ENCODE measurements at regions not wholly inside any gene's neighbourhood (a gene's known extent, or its start where the extent isn't known, plus 50 kb on each side); places are given as distances from the start of the nearest gene placed in this dataset.

- Histone ChIP-seq H3K27me3 (ENCODE audit: control insufficient read depth in 3 of 3, insufficient read depth in 3 of 3, low read length in 3 of 3) (no peaks in the 10 kb centered on the region), H3K4me1 (ENCODE audit: control insufficient read depth in 3 of 3, insufficient read depth in 3 of 3, low read length in 3 of 3) (no peaks in the 10 kb centered on the region), H3K9me3 (ENCODE audit: control insufficient read depth in 3 of 3, low read length in 3 of 3) (no peaks in the 10 kb centered on the region), H3K36me3 (ENCODE audit: control insufficient read depth in 3 of 3, insufficient read depth in 3 of 3, low read length in 3 of 3) (no peaks in the 10 kb centered on the region), H3K9ac (ENCODE audit: low read depth in 1 of 3, low read length in 3 of 3) (no peak overlapping the region), H3K27ac (ENCODE audit: low read depth, low read length) (no peak overlapping the region), H3K4me3 (ENCODE audit: low read length in 3 of 3) (no peak overlapping the region)
Observed at GRCh38 chr3:65238652-65239051, 550.9 kb upstream of the ADAMTS9 start.

- no peak overlapping the region for H3K9ac ChIP-seq (ENCODE audit: low read depth in 1 of 3, low read length in 3 of 3)
- no peaks in the 10 kb centered on the region for H3K36me3 ChIP-seq (ENCODE audit: control insufficient read depth in 3 of 3, insufficient read depth in 3 of 3, low read length in 3 of 3)
- no peaks in the 10 kb centered on the region for H3K9me3 ChIP-seq (ENCODE audit: control insufficient read depth in 3 of 3, low read length in 3 of 3)
- no peak overlapping the region for H3K27ac ChIP-seq (ENCODE audit: low read depth, low read length)
- no peak overlapping the region for H3K4me3 ChIP-seq (ENCODE audit: low read length in 3 of 3)
- H3K4me1 ChIP-seq (ENCODE audit: control insufficient read depth in 3 of 3, insufficient read depth in 3 of 3, low read length in 3 of 3): no peaks in the 10 kb centered on the region
- no peaks in the 10 kb centered on the region for H3K27me3 ChIP-seq (ENCODE audit: control insufficient read depth in 3 of 3, insufficient read depth in 3 of 3, low read length in 3 of 3)
Observed at GRCh38 chr3:65234499-65234898, 546.7 kb upstream of the ADAMTS9 start.

GRCh38 chr3:65233561-65233960 lies 545.8 kb upstream of the ADAMTS9 start:
- no peak overlapping the region for H3K4me3 ChIP-seq (ENCODE audit: low read length in 3 of 3)

GRCh38 chr3:65231544-65231943 lies 543.7 kb upstream of the ADAMTS9 start:
- Histone ChIP-seq H3K9ac (ENCODE audit: low read depth in 1 of 3, low read length in 3 of 3) (no peak overlapping the region), H3K4me1 (ENCODE audit: control insufficient read depth in 3 of 3, insufficient read depth in 3 of 3, low read length in 3 of 3) (no peaks in the 10 kb centered on the region), H3K27me3 (ENCODE audit: control insufficient read depth in 3 of 3, insufficient read depth in 3 of 3, low read length in 3 of 3) (no peaks in the 10 kb centered on the region), H3K36me3 (ENCODE audit: control insufficient read depth in 3 of 3, insufficient read depth in 3 of 3, low read length in 3 of 3) (no peaks in the 10 kb centered on the region), H3K27ac (ENCODE audit: low read depth, low read length) (no peak overlapping the region), H3K4me3 (ENCODE audit: low read length in 3 of 3) (no peak overlapping the region), H3K9me3 (ENCODE audit: control insufficient read depth in 3 of 3, low read length in 3 of 3) (no peaks in the 10 kb centered on the region)

More at GRCh38 chr3:65233561-65233960, 545.8 kb upstream of the ADAMTS9 start:
- H3K4me1 ChIP-seq (ENCODE audit: control insufficient read depth in 3 of 3, insufficient read depth in 3 of 3, low read length in 3 of 3): no peaks in the 10 kb centered on the region
- H3K27me3 ChIP-seq (ENCODE audit: control insufficient read depth in 3 of 3, insufficient read depth in 3 of 3, low read length in 3 of 3): no peaks in the 10 kb centered on the region
- no peaks in the 10 kb centered on the region for H3K36me3 ChIP-seq (ENCODE audit: control insufficient read depth in 3 of 3, insufficient read depth in 3 of 3, low read length in 3 of 3)
- no peaks in the 10 kb centered on the region for H3K9me3 ChIP-seq (ENCODE audit: control insufficient read depth in 3 of 3, low read length in 3 of 3)
- no peak overlapping the region for H3K9ac ChIP-seq (ENCODE audit: low read depth in 1 of 3, low read length in 3 of 3)
- H3K27ac ChIP-seq (ENCODE audit: low read depth, low read length): no peak overlapping the region

GRCh38 chr3:65230261-65231139 lies 542.7 kb upstream of the ADAMTS9 start:
- no peak overlapping the region for H3K27ac ChIP-seq (ENCODE audit: low read depth, low read length)
- no peaks in the 10 kb centered on the region for H3K36me3 ChIP-seq (ENCODE audit: control insufficient read depth in 3 of 3, insufficient read depth in 3 of 3, low read length in 3 of 3)
- no peaks in the 10 kb centered on the region for H3K27me3 ChIP-seq (ENCODE audit: control insufficient read depth in 3 of 3, insufficient read depth in 3 of 3, low read length in 3 of 3)
- no peak overlapping the region for H3K4me3 ChIP-seq (ENCODE audit: low read length in 3 of 3)
- no peak overlapping the region for H3K9ac ChIP-seq (ENCODE audit: low read depth in 1 of 3, low read length in 3 of 3)
- H3K9me3 ChIP-seq (ENCODE audit: control insufficient read depth in 3 of 3, low read length in 3 of 3): no peaks in the 10 kb centered on the region
- H3K4me1 ChIP-seq (ENCODE audit: control insufficient read depth in 3 of 3, insufficient read depth in 3 of 3, low read length in 3 of 3): no peaks in the 10 kb centered on the region

- H3K4me1 ChIP-seq (ENCODE audit: control insufficient read depth in 3 of 3, insufficient read depth in 3 of 3, low read length in 3 of 3): no peaks in the 10 kb centered on the region
- H3K36me3 ChIP-seq (ENCODE audit: control insufficient read depth in 3 of 3, insufficient read depth in 3 of 3, low read length in 3 of 3): no peaks in the 10 kb centered on the region
- no peaks in the 10 kb centered on the region for H3K27me3 ChIP-seq (ENCODE audit: control insufficient read depth in 3 of 3, insufficient read depth in 3 of 3, low read length in 3 of 3)
- H3K9me3 ChIP-seq (ENCODE audit: control insufficient read depth in 3 of 3, low read length in 3 of 3): no peaks in the 10 kb centered on the region
- no peak overlapping the region for H3K27ac ChIP-seq (ENCODE audit: low read depth, low read length)
- H3K9ac ChIP-seq (ENCODE audit: low read depth in 1 of 3, low read length in 3 of 3): no peak overlapping the region
- no peak overlapping the region for H3K4me3 ChIP-seq (ENCODE audit: low read length in 3 of 3)
Observed at GRCh38 chr3:65226287-65226686, 538.5 kb upstream of the ADAMTS9 start.

GRCh38 chr3:65210026-65210814 lies 522.4 kb upstream of the ADAMTS9 start:
- Histone ChIP-seq H3K9ac (ENCODE audit: low read depth in 1 of 3, low read length in 3 of 3) (no peak overlapping the region), H3K27me3 (ENCODE audit: control insufficient read depth in 3 of 3, insufficient read depth in 3 of 3, low read length in 3 of 3) (no peaks in the 10 kb centered on the region), H3K4me1 (ENCODE audit: control insufficient read depth in 3 of 3, insufficient read depth in 3 of 3, low read length in 3 of 3) (no peaks in the 10 kb centered on the region), H3K4me3 (ENCODE audit: low read length in 3 of 3) (no peak overlapping the region), H3K36me3 (ENCODE audit: control insufficient read depth in 3 of 3, insufficient read depth in 3 of 3, low read length in 3 of 3) (no peaks in the 10 kb centered on the region), H3K27ac (ENCODE audit: low read depth, low read length) (no peak overlapping the region), H3K9me3 (ENCODE audit: control insufficient read depth in 3 of 3, low read length in 3 of 3) (peaks cover 0 to 5% (median 0%) of the 10 kb centered on the region in 3 donors)

GRCh38 chr3:65202395-65202794 lies 514.6 kb upstream of the ADAMTS9 start:
- Histone ChIP-seq H3K36me3 (ENCODE audit: control insufficient read depth in 3 of 3, insufficient read depth in 3 of 3, low read length in 3 of 3) (no peaks in the 10 kb centered on the region), H3K4me3 (ENCODE audit: low read length in 3 of 3) (no peak overlapping the region), H3K9me3 (ENCODE audit: control insufficient read depth in 3 of 3, low read length in 3 of 3) (peaks cover 0 to 5% (median 0%) of the 10 kb centered on the region in 3 donors), H3K9ac (ENCODE audit: low read depth in 1 of 3, low read length in 3 of 3) (no peak overlapping the region), H3K27ac (ENCODE audit: low read depth, low read length) (no peak overlapping the region), H3K27me3 (ENCODE audit: control insufficient read depth in 3 of 3, insufficient read depth in 3 of 3, low read length in 3 of 3) (no peaks in the 10 kb centered on the region), H3K4me1 (ENCODE audit: control insufficient read depth in 3 of 3, insufficient read depth in 3 of 3, low read length in 3 of 3) (no peaks in the 10 kb centered on the region)

GRCh38 chr3:65201926-65202325 lies 514.1 kb upstream of the ADAMTS9 start:
- Histone ChIP-seq H3K4me3 (ENCODE audit: low read length in 3 of 3) (no peak overlapping the region), H3K9ac (ENCODE audit: low read depth in 1 of 3, low read length in 3 of 3) (no peak overlapping the region), H3K27me3 (ENCODE audit: control insufficient read depth in 3 of 3, insufficient read depth in 3 of 3, low read length in 3 of 3) (no peaks in the 10 kb centered on the region), H3K27ac (ENCODE audit: low read depth, low read length) (no peak overlapping the region), H3K36me3 (ENCODE audit: control insufficient read depth in 3 of 3, insufficient read depth in 3 of 3, low read length in 3 of 3) (no peaks in the 10 kb centered on the region), H3K4me1 (ENCODE audit: control insufficient read depth in 3 of 3, insufficient read depth in 3 of 3, low read length in 3 of 3) (no peaks in the 10 kb centered on the region), H3K9me3 (ENCODE audit: control insufficient read depth in 3 of 3, low read length in 3 of 3) (peaks cover 0 to 5% (median 0%) of the 10 kb centered on the region in 3 donors)
